OCI-M1 (cell line): ENCODE measurements at regions not wholly inside any gene's neighbourhood (a gene's known extent, or its start where the extent isn't known, plus 50 kb on each side); places are given as distances from the start of the nearest gene placed in this dataset.

ENCODE experiments used
- DNase-seq: peaks from one replicate; lab custom pipeline; 2025; lab: John Stamatoyannopoulos, UW

- DNase-seq, result no peak
Measured at GRCh38 chr5:26669523-26669922, 368.9 kb downstream of the CDH9 start.

DNA sequence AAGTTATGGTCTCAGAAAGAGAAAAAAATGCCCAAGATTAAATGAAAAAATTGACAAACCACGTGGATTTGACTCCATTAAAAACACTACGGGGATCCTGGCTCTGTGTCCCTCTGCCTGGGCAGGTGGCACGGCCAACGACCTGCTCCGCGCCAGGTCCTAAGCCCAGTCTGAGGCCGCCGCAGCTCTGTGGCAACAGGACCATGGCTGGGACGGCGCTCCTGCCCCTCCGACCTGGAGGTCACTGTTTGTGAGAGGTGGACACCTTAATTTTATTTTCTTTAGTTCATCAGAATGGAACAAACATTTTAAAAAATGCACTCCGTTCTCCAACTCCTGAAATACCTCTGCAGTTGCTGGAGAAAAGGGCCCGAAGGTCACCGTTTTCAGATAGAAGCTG, 369.4 kb downstream of the CDH9 start:
- no peak for DNase-seq

- no peak for DNase-seq
Measured at GRCh38 chr5:26666371-26666770, 372.0 kb downstream of the CDH9 start.

DNA sequence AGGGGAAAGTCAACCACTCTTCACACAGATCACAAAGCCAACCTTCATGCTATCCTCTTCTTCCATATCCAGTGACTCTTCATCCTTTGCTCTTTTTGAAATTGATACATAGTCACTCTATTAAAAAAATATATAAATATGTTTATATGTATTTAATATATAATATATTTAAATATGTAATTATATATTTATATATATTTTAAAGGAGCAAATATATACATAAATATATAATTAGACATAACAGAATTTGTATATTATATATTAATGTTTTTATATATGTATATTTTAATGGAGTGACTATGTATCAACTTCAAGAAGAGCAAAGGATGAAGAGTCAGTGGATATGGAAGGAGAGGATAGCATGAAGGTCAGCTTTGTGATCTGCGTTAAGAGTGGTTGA, 374.9 kb downstream of the CDH9 start:
- no peak for DNase-seq

- no peak for DNase-seq
Measured at GRCh38 chr5:26662806-26663360, 375.5 kb downstream of the CDH9 start.

DNA sequence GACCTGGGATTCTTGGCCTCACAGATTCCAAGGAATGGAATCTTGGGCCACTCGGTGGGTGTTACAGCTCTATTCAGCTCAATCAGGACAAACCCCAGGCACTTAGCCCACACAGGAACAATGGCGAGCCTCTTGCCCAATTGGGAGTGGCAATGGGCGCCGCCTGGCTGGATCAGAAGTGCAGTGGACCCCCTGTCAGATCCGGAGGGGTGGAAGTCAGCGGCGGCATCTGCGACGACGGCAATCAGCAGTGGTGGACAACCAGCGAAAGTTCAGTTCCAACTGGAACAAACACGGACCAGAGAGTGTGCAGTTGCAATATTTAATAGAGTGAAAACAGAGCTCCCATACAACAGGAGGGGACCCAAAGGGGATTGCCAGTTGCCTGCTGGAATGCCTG, 378.3 kb downstream of the CDH9 start:
- no peak for DNase-seq

GRCh38 chr5:26649000-26649399, 389.4 kb downstream of the CDH9 start:
- DNase-seq, result no peak

GRCh38 chr5:26647781-26648180, 390.6 kb downstream of the CDH9 start:
- no peak for DNase-seq

DNA sequence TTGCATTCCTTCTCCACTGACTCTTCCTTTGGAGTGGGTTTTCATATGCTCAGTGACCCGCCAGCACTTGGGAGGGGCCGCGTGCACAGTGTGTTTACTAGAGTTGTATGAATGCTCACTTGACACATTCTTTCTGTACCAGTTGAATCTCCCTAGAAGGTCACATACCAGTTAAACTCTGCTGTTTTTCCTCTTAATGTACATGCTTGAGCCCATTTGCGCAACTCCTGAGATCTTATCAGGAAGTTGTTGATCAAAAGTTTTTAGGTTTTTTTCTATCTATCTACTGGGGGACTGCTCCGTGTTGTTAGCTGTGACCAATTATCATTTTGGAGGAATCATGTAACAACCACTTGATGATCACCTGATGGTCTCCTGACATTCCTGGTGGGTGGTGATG, 392.7 kb downstream of the CDH9 start:
- no peak for DNase-seq

- DNase-seq, result no peak
Measured at GRCh38 chr5:26641492-26641891, 396.9 kb downstream of the CDH9 start.

DNA sequence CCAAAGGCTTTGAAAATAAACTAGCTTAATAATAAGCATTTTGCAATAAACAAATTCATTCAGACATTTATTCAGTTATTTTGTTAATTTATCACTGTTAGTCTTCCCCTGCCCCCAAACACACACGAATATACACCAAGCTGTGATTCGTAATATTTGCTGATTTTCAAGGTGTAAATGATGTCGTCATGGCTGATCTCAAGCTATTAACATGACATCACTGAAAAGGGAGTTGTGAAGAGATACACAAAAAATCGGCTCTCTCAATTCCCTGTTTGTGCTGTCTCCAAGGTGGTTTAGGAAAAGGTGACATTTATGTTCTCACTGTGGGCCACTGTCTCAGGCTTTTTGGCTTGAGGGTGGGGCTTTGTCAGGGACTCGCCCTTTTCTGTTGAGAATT, 413.3 kb downstream of the CDH9 start:
- DNase-seq, result no peak

GRCh38 chr5:26622947-26623346, 415.4 kb downstream of the CDH9 start:
- DNase-seq, result no peak

DNA sequence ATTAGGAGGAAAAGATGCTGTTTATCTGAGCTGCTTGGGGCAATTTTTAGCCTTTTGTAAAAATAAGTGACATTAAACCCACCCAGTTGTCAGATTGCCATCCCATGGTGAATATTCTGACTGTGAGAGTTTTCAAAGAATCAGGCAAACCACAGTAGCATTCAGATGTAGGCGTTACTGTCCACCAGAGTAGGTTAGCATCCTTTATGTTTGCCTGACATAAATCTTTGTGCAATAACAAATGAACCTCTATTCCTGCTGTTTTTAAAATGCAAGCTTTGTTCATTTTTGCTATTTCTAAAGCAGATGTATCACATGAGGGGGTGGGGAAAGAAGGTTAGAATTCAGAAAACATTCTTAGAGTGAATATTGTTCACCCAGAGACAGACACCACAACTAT, 427.8 kb downstream of the CDH9 start:
- DNase-seq, result no peak

- DNase-seq, result no peak
Measured at GRCh38 chr5:26601563-26601962, 436.8 kb downstream of the CDH9 start.

- no peak for DNase-seq
Measured at GRCh38 chr5:26582350-26583045, 455.9 kb downstream of the CDH9 start.

- no peak for DNase-seq
Measured at GRCh38 chr5:26579712-26580111, 458.7 kb downstream of the CDH9 start.

- DNase-seq, result no peak
Measured at GRCh38 chr5:26578002-26578401, 460.4 kb downstream of the CDH9 start.

DNA sequence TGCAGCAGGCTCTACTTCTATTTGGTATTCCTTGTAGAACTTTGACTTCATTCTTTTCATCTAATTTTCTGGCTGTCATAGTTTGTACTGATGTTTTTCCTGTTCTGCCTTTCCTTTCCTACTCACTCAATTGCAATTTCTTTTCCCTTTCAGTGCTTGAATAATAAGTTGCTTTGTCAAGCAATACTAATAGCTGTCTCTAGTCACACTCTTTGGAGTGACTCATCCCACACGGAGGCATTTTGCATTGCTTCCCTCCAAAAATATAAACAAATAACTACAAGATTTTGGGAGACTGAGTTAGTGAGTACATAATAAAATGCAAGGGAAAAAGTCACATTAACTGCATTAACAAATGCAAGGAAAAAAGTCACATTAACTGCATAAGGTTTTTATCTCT, 465.9 kb downstream of the CDH9 start:
- DNase-seq, result peak; percentile 16

DNA sequence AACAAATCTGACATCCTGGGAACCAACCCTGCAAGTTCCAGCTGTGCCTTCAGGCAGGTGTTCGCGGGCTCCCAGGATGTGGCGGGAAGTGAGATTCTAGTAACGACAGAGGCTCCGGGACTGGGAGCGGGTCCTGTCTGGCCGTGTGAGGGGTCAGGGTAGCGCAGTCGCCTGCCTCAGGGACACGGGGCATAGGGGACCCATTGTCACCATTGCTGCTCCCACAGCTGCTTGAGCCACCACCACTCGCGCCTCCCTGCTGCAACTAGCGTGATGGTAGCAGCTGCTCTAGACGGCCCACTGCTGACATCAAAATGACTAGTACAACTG, 468.5 kb downstream of the CDH9 start:
- no peak for DNase-seq

- no peak for DNase-seq
Measured at GRCh38 chr5:26569241-26569928, 469.0 kb downstream of the CDH9 start.

DNA sequence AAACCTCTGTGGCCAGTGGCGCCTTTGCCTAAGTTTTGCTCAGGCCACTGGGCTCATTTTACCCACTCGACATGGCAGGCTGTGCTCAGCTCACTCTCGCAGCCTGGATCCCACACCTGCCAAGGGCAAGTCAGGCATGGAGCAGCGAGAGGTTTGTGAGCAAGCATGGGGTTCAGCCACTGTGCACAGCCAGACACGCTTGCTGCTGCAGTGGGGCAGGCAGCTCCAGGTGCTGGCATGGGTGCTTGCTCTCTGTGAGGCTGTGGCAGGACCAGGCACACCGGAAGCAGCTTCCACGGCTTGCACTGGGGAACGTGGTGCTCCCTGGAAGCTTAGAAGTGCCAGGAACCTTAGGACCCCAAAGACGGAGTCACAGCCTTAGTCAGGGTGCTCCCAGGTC, 470.1 kb downstream of the CDH9 start:
- no peak for DNase-seq

GRCh38 chr5:26563979-26564378, 474.4 kb downstream of the CDH9 start:
- no peak for DNase-seq

GRCh38 chr5:26553079-26553478, 485.3 kb downstream of the CDH9 start:
- DNase-seq, result no peak

- DNase-seq, result no peak
Measured at GRCh38 chr5:26543987-26544386, 494.4 kb downstream of the CDH9 start.
